DMS114 treated with DMSO at 0.1 percent for 48 hours (cell line): ENCODE measurements at regions not wholly inside any gene's neighbourhood (a gene's known extent, or its start where the extent isn't known, plus 50 kb on each side); places are given as distances from the start of the nearest gene placed in this dataset.

Experiments
- DNase-seq: peaks from one replicate; lab custom pipeline; 2025; ENCODE audit not compliant: unreplicated experiment; lab: John Stamatoyannopoulos, UW

- no peak for DNase-seq
Observed at GRCh38 chr3:176574786-176575185, 622.5 kb downstream of the TBL1XR1 start.

DNA sequence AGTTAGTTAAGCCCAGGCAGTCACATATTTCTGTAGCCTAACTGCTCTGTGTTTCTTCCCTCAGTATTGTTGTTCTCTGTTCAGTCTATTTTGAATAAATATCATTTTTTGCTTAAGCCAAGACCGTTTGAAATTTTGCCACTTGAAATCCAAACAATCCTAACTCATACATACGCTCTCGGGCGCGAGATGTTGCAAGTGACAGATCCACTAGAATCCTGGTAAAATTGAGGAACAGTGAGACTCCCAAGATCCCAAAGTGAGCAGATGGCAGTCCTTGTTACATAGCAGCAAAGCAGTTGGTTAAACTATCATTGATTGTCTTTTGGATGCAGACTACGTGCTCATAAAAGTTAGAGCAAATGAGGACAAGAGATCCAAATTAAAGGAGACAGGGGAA, 625.4 kb downstream of the TBL1XR1 start:
- DNase-seq: no peak

DNA sequence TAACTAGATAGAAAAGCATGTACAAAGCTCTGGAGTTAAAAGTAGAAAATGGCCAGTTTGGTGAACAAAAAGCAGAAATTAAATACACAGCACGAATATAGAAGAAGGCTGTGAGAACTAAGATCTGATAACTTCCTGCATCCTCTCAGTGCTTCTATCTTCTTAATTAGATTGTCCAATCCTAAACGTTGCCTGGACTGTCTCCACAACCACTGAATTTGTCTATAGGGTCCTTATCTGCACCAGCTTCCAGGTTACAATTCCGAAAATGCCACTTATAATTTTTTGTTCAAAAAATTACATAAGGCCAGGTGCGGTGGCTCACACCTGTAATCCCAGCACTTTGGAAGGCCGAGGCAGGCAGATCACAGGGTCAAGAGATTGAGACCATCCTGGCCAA, 626.3 kb downstream of the TBL1XR1 start:
- no peak for DNase-seq

DNA sequence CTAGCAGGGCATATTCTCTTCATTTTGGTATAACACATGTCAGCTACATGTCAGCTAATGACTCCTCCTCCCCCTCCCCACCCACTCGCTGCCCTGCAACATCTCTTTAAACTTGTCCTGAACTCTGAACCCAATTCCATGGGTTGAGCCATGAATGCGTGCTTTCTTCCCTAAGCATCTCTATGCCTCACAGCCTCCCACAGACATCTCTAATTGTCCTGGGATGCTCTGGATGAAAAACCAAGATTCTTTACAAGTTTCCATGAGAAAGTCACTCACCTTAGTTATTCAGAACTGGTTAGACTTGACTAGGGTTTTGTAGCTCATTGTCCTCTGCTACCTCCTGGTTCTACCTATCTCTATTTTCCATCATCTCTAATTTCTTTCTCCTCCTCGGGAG, 629.1 kb downstream of the TBL1XR1 start:
- DNase-seq: no peak

- DNase-seq: no peak
Observed at GRCh38 chr3:176566757-176567156, 630.5 kb downstream of the TBL1XR1 start.

DNA sequence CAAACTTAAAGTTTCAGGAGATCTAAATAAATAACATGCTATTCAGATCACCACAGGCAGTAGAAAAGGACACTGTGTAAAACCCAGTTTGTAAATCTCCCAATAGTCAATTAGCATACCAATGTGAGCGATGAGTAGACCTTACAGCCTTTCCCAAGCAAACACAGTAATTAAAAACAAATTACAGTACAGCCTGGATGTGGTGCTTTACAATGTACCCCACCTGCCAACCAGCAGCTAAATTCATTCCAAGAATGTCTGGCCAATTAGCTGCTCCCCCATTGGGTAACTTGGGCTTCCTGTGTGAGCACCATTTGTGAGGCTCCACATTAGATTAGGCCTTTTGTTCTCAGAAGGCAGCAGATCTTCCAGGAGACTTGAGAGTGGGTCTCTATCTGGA, 635.0 kb downstream of the TBL1XR1 start:
- no peak for DNase-seq

DNA sequence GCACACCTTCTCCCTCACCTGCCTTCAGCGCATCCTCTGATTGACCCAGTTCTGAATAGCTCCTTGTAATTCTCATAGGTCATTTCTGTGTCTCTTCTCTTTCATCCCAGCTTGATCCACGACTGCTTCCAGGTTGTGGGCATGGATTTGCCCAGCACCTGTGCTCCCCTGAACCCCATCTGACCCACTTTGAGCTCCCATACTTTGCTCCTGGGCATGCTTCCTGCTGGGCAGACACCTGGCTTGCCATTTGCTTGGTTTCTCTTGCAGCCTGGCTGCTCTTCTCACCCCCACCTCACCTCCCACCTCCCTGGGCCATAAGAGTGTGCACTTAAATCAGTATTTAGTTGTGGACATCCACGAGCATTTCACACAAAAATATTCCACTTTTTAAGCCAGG, 635.5 kb downstream of the TBL1XR1 start:
- no peak for DNase-seq

- no peak for DNase-seq
Observed at GRCh38 chr3:176554791-176555654, 642.3 kb downstream of the TBL1XR1 start.

- DNase-seq: no peak
Observed at GRCh38 chr3:176554264-176554663, 643.0 kb downstream of the TBL1XR1 start.

GRCh38 chr3:176526942-176527341, 670.3 kb downstream of the TBL1XR1 start:
- no peak for DNase-seq

- DNase-seq: no peak
Observed at GRCh38 chr3:176526225-176526624, 671.1 kb downstream of the TBL1XR1 start.

- DNase-seq: no peak
Observed at GRCh38 chr3:176523114-176523513, 674.2 kb downstream of the TBL1XR1 start.

DNA sequence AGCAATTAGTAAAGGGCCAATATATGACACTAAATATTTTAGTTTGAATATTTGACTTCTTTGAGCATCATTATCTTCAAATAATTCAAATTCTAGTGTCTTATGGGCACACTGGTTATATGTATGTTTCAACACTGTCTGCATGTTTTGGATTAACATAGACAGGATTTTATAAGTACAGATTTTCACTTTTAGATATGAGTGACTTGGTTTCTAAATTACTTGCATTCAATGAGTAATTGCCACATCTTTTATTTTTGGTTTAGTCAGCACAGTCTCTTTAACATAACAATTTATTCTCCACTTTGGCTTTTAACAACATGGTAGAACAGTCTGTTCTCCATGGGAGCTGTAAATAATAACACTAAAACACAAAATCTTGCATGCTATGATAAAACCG, 674.8 kb downstream of the TBL1XR1 start:
- no peak for DNase-seq

- DNase-seq: no peak
Observed at GRCh38 chr3:176521531-176522175, 675.6 kb downstream of the TBL1XR1 start.

GRCh38 chr3:176514297-176514696, 683.0 kb downstream of the TBL1XR1 start:
- DNase-seq: no peak

GRCh38 chr3:176513604-176514003, 683.7 kb downstream of the TBL1XR1 start:
- no peak for DNase-seq

DNA sequence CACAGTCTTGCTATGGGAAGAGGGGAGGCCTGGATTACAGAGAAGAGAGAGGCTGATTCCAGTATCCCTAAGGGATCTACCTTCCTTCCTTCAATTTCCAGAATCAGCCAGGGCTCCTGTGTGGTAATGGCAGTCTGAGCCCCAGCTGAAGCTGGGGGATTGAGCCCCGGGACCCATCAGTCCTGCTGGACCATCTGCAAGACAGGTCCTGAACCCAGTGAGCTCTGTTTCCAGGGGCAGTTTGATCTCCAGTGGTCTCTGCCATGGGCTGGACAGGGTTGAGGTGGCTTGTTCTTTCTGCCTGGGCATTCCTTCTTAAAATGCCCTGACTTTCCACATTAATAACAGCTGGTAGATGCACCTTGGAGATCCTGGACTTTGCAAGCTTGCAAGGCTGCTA, 685.2 kb downstream of the TBL1XR1 start:
- no peak for DNase-seq

DNA sequence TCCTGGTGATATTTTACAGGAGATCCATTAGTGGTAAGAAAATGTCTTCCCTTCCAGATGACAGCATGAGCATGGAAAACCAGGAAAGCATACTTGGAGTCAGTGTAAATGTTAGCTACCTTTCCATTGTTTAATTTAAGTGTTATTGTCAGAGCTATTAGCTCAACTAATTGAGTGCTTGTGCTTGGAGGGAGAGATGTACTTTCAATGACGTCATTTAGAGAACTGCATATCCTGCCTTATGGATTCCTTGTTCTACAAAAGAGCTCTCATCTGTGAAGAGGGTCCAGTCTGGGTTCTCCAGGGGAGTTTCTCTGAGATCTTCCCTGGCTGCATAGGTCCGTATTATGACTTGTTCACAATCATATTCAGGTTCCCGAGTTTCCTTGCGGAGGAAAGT, 687.2 kb downstream of the TBL1XR1 start:
- DNase-seq: no peak

DNA sequence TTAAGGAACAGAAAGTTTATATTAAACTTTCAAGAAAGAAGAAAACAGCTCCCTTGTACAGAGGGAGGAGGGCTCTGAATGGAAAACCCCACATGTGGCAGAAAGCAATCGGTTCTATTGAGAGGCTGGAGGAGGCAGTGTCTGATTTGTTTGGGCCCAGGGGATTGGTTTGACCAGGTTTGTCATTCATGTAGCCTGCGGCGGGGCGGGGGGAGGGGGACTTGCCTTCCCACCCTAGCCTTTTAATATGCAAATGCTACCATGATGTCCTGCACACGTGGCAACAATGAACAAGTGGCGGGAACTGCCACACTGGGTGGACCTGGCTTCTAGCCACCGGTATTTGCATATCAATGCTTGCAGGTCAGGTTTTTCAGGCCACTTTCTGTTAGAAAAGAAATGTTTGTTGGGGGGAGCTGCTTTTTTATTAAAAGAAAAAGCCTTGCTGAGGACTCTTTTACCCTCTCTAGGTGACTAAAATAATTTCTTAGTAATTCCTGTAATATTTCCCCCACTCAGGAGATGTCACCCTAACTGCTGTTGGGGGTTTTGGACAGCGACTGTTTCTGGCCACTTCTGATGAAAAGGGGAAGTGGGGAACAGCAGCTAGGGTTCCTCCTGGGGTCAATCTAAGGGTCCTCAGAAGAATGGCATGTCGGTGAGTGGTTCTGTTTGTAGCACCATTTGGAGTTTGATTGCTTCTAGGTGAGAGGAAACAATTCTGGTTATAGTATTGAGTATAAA, 691.2 kb downstream of the TBL1XR1 start:
- DNase-seq: no peak

GRCh38 chr3:176491084-176491483, 706.2 kb downstream of the TBL1XR1 start:
- DNase-seq: no peak

- no peak for DNase-seq
Observed at GRCh38 chr3:176490357-176490756, 706.9 kb downstream of the TBL1XR1 start.

DNA sequence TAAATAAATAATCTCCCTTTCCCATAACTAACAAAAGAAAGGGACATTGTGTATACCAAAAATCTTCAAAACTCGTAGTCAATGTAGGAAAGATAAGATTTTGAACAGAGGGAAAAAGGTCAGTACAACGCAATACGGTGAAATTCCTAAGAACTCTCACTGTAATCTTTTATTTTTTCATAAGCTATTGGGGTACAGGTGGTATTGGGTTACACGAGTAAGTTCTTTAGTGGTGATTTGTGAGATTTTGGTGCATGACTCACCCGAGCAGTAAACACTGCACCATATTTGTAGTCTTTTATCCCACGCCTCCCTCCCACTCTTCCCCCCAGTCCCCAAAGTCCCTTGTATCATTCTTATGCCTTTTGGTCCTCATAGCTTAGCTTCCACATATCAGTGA, 718.0 kb downstream of the TBL1XR1 start:
- no peak for DNase-seq
